ENCODE measurements at regions not wholly inside any gene's neighbourhood (a gene's known extent, or its start where the extent isn't known, plus 50 kb on each side); places are given as distances from the start of the nearest gene placed in this dataset.

DNA sequence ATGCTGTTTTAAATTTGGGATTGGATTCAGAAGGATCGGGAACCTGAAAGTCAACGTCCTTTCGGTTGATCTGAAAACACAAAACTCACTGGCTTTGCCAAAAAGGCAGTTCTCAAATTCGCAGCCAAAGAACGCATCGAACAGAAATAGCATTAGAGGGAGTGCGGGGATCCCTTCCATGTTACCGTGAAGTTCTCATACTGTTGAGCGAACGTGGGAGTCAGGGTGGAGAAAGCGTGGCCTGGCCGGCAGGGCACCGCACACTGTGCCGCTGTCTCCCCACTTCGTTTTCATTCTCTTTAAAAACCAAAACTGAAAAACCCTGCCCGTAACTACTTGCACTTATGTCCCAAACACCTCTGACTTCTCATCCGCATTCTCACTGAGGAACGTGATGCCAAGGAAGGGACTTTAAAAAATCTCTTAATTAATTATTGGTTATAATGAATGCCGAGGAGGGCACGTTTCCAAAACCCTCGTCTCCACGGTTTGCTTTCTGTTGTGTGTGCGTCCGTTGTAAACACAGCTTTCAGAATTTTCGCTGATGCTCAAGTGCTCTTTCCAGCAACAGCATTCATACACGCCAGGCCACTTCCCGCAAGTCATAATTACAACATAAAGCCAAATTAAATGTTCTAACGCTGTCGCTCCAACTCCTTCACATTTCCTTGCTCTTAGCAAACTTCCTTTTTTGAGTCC, 60.9 kb upstream of the TWIST2 start:
- TF ChIP-seq, protein P1, sequence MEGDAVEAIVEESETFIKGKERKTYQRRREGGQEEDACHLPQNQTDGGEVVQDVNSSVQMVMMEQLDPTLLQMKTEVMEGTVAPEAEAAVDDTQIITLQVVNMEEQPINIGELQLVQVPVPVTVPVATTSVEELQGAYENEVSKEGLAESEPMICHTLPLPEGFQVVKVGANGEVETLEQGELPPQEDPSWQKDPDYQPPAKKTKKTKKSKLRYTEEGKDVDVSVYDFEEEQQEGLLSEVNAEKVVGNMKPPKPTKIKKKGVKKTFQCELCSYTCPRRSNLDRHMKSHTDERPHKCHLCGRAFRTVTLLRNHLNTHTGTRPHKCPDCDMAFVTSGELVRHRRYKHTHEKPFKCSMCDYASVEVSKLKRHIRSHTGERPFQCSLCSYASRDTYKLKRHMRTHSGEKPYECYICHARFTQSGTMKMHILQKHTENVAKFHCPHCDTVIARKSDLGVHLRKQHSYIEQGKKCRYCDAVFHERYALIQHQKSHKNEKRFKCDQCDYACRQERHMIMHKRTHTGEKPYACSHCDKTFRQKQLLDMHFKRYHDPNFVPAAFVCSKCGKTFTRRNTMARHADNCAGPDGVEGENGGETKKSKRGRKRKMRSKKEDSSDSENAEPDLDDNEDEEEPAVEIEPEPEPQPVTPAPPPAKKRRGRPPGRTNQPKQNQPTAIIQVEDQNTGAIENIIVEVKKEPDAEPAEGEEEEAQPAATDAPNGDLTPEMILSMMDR (IDR thresholded peaks at IDR 0.05 in 4 of 5, conservative IDR thresholded peaks at IDR 0.05 in 1 of 5), result no peak
- no peak for TF ChIP-seq POLR2A (IDR thresholded peaks at IDR 0.05)
